Astrocyte of the cerebellum (primary cell): ENCODE measurements at regions not wholly inside any gene's neighbourhood (a gene's known extent, or its start where the extent isn't known, plus 50 kb on each side); places are given as distances from the start of the nearest gene placed in this dataset.

Experiments
- DNase-seq: peaks from one replicate; pipeline ENCODE4 v3.0.0-alpha.2; 2011; ENCODE audit warnings: low read depth
- H3K4me3 ChIP-seq: 2 replicates; pipeline ENCODE4 v1.5.1; 2011; ENCODE audit warnings: mild to moderate bottlenecking, low read depth, low read length, moderate library complexity
- CTCF ChIP-seq: IDR thresholded peaks from 2 replicates; pipeline ENCODE4 v1.5.1; 2012; ENCODE audit warnings: low read length, low read depth, moderate library complexity, mild to moderate bottlenecking; ENCODE audit errors: missing control alignments
- in situ Hi-C: cut with HindIII; loops from 2 replicates; pipeline ENCODE4 v1.10.0; 2017; ENCODE audit warnings: low sequenced_read_pairs

- in situ Hi-C loops: no loop called here
- H3K4me3 ChIP-seq: no peak overlapping the region
- no peak for DNase-seq
- TF ChIP-seq CTCF: no peak
Measured at GRCh38 chr5:2288968-2289367, 406.2 kb upstream of the IRX4 start.

GRCh38 chr5:2288466-2288865 is 405.7 kb upstream of the IRX4 start:
- H3K4me3 ChIP-seq: no peak overlapping the region
- DNase-seq: no peak
- no peak for TF ChIP-seq CTCF
- in situ Hi-C loops: no loop called here

GRCh38 chr5:2286250-2286649 is 403.5 kb upstream of the IRX4 start:
- DNase-seq: no peak
- TF ChIP-seq CTCF: no peak
- in situ Hi-C loops: no loop called here

GRCh38 chr5:2284678-2285077 is 402.0 kb upstream of the IRX4 start:
- in situ Hi-C loops: no loop called here
- TF ChIP-seq CTCF: no peak
- no peak overlapping the region for H3K4me3 ChIP-seq

More at GRCh38 chr5:2286250-2286649, 403.5 kb upstream of the IRX4 start:
- no peak overlapping the region for H3K4me3 ChIP-seq

GRCh38 chr5:2283481-2284045 is 400.8 kb upstream of the IRX4 start:
- no peak for DNase-seq
- H3K4me3 ChIP-seq: no peak overlapping the region
- in situ Hi-C loops: no loop called here
- no peak for TF ChIP-seq CTCF

More at GRCh38 chr5:2284678-2285077, 402.0 kb upstream of the IRX4 start:
- DNase-seq: no peak

GRCh38 chr5:2282893-2283292 is 400.2 kb upstream of the IRX4 start:
- in situ Hi-C loops: no loop called here
- no peak overlapping the region for H3K4me3 ChIP-seq
- no peak for TF ChIP-seq CTCF
- no peak for DNase-seq
